Erythroblast (primary cell): ENCODE measurements at regions not wholly inside any gene's neighbourhood (a gene's known extent, or its start where the extent isn't known, plus 50 kb on each side); places are given as distances from the start of the nearest gene placed in this dataset.

Experiments used
- DNase-seq, 2 experiments: peaks; one replicate each; lab custom pipeline; 2025; lab: John Stamatoyannopoulos, UW
- GATA1 ChIP-seq: IDR thresholded peaks from 2 replicates; pipeline ENCODE4 v1.6.1; 2011; ENCODE audit warnings: low read depth, mild to moderate bottlenecking, control low read depth, low read length, moderate library complexity
- POLR2A ChIP-seq: IDR thresholded peaks from 2 replicates; pipeline ENCODE4 v1.6.1; 2011; ENCODE audit warnings: mild to moderate bottlenecking, low read length

DNA sequence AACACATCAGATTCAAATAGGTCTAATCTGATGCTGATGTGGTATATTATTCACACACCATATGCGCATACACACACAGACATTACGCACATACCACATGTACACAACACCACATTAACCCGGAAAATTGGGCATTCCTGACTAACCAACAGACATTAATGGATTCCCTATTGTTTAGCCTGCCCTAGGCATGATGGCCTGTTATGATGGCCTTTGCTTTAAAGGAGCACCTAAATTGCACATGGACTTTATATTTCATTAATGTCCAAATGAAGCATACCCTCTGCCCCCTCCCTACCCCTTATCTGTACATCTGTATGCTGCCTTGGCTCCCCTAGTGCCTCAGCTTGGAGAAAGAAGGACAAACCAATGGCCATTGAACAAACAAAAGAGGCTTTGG is 127.7 kb upstream of the PRLR start:
- TF ChIP-seq POLR2A (no peak), GATA1 (no peak)
- DNase-seq: no peak

DNA sequence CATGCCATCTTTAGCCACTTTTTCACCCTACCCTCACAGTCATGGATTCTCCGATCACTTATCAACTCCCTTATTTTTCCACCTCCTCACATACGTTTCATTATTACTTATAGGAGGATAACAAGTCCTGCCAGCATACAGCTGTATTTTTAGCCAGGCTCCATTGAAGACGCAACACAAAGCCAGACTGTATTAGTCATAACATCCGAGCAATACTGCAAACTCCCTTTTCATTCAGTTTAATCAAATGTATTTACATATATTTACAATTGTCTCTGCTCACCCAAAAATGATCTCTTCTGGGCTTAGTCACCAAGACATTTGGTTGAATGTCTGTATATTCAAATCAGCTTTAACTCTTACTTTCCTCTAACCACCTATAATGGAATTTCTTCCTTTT is 126.4 kb upstream of the PRLR start:
- DNase-seq: no peak

DNA sequence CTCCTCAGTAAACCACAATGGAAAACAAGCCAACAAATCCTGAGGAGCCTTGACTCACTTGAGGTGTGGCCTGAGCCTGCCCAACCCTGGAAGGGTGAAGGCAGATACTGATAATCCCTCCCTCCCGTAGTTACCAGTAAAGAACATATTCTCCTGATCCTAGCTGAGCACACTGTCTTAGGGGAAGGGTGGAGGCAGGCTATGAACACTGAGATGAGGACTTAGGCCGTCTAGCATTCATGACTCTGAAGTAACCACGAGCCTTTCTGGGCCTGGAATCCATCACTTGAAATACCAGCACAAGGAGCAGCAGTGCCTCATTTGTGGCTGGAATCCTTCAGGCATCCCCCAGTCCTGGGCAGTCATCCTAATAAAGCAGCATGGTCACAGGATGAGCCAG is 124.5 kb upstream of the PRLR start:
- TF ChIP-seq POLR2A (no peak), GATA1 (no peak)
- DNase-seq: no peak

More for the DNA sequence above, 126.4 kb upstream of the PRLR start:
- TF ChIP-seq GATA1 (no peak), POLR2A (no peak)

DNA sequence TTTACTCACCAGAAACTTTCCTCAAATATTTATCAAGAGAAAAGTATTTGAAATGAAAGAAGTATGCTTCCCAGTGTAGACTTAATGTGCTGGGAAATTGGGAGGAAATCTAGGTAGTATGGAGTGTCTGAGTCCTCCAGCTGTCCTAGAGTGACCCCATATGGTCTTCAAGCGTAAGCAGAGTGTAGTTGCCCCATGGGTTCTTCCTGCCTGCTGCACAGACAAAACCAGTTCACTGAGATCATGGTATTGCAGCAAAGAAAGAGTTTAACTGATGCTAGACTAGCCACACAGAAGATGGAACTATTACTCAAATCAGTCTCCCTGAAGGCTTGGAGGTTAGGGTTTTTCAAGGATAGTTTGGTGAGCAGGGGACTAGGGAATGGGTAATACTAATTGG is 114.9 kb upstream of the PRLR start:
- DNase-seq: no peak
- TF ChIP-seq GATA1 (no peak), POLR2A (no peak)

DNA sequence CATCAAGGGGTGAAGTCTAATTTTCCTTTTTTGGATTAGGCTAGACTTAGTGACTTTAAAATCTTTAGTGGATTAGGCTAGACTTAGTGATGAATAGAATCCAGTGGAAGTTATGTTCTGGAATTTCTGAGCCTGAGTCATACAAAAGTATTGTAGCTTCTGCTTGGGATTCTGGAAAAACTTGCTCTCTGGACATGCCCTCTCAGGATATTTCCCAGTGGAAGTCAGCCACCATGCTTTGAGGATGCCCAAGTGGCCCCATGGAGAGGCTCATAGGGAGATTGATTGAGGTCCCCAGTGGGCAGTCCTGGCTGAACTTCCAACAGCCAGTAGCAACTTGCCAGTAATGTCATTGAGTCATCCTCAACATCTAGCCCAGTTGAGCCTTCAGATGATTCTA is 112.4 kb upstream of the PRLR start:
- TF ChIP-seq POLR2A (no peak), GATA1 (no peak)
- no peak for DNase-seq

DNA sequence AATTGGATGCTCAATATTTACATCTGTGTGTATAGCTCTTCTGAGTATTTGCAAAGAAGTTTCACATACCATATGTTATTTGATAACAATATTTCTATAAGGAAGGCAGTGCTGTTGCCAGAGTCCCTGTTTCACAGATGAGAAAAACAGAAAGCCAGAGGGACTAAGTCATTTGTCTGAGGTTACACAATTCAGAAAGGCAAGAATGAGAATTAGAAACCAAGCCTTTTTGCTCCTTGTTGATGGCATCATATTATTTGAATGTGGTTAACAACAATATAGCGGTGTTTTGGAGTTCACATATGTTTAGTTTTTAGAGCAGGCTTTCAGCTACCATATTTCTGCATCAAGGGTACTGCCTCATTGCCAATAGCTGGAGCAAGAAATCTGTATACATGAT is 110.9 kb upstream of the PRLR start:
- DNase-seq: no peak
- TF ChIP-seq POLR2A: no peak
- no peak for TF ChIP-seq GATA1

DNA sequence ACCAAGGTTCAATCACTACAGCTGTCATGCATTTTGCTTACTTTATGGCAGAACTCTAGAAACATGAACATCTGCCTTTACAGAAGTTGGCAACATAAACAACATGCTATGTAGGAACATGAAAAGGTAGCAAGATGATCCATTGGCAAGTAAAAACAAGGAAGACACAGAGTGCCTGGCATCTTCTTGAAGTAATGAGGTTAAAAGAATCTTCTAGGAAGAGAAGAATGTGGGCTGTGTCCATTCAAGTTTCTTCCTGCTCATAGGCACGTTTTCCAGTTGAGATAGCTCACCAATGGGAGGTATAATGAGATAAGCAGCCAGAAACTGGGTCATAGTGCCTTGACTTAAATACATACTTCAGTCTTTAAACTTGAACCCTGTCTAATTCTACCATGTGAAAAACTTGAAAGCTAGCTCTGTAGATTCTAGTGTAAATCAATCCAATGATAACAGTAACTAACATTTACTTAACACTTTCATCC is 109.4 kb upstream of the PRLR start:
- DNase-seq: no peak
- TF ChIP-seq GATA1 (no peak), POLR2A (no peak)

DNA sequence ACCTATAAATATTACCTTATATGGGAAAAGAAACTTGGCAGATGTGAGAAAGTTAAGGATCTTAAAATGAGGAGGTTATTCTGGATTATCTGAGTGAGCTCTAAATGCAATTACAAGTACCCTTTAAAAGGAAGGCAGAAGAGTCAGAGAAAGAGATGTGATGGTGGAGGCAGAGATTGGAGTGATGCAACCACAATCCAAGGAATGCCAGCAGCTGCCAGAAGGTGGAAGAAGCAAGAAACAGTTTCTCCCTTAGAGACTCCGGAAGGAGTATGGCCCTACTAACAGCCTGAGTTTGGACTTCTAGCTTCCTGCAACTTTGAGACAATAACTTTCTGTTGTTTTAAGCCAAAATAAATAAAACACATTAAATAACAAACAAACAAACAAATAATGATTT is 108.7 kb upstream of the PRLR start:
- DNase-seq: no peak
- no peak for TF ChIP-seq GATA1
- TF ChIP-seq POLR2A: no peak

DNA sequence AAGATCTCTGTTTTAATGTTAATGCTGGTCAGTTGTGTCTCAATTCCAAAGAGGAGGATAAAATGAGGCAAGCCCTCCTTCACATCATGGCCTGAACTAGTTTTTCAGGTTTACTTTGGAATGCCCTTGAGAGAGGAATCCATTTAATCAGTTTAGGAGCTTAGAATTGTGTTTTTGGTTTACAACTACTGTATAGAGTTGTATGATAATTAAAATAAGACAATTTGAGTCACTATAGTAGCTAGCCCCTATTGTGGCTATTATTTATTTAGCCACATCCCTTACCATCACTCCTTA is 107.8 kb upstream of the PRLR start:
- DNase-seq: no peak
- TF ChIP-seq GATA1 (no peak), POLR2A (no peak)

DNA sequence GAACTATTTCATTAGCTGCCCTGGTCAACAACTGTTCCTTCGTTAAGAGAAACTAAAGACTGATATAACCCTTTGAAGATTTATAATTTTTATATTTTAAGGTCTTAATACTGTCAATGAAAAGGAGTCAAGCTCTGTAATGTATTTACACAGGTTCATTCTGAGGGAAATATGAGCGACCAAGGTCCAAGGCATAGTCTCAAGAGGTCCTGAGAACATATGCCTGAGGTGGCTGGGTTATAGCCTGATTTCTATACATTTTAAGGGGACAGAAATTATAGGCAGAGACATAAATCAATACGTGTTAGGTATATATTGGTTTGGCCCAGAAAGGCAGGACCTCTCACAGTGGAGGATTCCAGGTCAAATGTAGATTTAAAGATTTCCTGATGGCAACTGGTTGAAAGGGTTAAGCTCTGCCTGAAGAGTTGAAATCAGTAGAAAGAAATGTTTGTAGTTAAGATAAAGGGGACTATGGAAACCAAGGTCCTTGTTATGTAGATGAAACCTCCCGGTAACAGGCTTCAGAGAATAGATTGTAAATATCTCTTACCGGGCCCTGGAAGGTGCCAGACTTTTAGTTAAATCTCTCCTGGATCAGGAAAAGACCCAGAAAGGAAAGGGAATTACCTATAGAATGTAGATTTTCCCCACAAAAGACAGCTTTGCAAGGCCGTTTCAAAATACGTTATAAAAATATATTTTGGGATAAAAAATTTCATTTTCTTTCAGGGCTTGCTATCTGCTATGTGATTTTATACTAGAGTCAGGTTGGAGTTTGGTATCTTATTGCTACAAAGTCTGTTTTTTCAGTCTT is 107.3 kb upstream of the PRLR start:
- TF ChIP-seq GATA1 (no peak), POLR2A (no peak)
- DNase-seq: no peak

DNA sequence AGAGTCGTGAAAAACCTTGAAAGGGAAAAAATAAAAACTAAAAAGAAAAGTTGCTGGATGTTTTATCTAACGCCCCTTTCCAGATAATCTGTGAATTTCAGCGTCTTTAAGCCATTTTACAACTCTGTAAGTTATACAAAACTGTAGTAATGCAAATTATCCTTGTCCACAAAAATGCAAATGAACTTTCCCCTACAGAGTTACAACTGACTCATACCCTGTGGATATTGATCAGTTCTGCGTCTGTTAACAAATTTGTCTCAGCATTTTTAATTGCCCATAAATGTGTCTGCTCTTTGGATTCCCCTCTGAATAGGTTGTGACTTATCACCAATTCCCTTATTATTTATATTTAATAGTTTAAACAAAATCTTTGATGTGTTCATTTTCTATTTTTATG is 105.9 kb upstream of the PRLR start:
- DNase-seq: no peak
- TF ChIP-seq GATA1: no peak
- no peak for TF ChIP-seq POLR2A

DNA sequence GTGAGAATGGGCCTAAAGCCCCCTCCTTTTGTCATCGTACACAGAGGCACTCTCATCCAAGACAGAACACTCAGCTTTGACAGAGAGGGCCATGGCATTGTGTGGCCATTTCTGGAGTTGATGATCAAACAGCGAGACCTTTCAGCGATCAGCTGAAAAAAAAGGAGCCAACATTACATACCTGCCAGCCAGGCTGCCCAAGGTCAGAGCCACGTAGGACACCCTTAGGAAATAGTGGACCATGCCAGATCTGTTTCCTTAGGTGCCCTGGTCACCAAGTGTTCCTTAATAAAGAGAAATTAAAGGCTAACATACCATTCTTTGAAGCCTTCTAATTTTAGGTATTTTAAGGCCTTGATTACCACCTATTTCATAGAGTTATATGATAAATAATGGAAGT is 105.5 kb upstream of the PRLR start:
- TF ChIP-seq POLR2A: no peak
- TF ChIP-seq GATA1: no peak
- no peak for DNase-seq

DNA sequence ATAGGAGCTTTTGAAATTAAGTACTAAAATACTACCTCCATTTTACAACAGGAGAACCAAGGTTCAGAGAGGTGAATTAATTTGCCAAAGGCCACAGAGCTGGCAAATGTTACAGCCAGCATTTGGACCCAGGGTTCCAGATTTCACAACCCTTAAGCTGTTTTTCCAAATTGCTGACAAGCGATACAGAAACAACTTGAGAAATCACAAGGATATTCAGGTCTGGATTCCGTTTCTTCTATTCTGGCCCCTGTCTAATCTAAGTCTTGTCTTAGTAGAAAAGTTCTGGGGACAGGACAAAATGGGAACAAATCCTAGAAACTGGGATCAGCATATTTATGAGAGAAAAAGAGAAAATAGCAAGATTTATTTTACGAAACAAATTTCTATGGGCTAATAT is 103.1 kb upstream of the PRLR start:
- no peak for TF ChIP-seq GATA1
- no peak for TF ChIP-seq POLR2A
- DNase-seq: no peak

DNA sequence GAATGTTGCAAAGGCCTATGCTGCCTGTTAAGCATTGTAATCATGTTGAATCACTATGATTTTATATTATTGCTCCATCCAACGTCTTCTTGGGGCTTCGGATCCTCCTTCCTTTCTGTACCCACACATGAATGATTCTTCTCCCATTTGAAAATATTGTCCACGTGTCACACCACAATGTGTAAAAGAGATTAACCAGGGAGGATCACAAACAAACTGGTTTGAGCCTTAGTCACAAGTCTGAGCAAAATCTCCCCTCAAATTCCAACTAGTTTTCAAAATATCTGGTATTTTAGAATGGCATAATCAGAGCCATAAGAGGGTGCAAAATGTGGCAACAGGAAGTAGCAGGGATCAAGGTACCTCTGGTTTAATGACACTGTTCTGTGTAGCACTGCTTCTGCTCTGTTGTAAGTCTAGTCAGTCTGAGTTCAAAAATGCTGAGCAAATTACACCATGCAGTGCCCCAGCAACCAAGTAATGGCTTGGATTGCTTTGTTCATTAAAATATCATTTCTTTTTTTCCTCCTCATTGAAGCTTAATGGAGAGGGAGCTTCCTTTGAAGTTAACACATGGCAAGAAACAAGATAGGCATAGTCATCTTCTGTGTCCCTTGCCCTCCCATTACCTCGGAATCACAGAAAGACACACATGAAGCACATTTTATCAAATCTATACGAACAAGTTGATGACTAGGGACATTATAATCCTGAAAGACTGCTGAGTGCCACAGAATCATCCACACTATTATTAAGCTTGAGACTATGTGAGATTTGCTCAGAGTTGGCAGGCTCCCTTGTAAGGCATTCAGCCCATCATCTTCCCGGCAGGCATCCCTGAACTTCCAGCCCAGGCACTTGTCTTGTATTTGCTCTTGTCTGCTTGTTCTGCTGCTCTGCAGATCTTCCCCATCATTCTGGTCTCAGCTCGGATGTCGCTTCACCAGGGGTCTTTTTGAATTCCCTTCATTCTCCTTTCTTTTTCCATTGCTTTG is 102.0 kb upstream of the PRLR start:
- TF ChIP-seq GATA1 (no peak), POLR2A (no peak)
- DNase-seq: no peak

DNA sequence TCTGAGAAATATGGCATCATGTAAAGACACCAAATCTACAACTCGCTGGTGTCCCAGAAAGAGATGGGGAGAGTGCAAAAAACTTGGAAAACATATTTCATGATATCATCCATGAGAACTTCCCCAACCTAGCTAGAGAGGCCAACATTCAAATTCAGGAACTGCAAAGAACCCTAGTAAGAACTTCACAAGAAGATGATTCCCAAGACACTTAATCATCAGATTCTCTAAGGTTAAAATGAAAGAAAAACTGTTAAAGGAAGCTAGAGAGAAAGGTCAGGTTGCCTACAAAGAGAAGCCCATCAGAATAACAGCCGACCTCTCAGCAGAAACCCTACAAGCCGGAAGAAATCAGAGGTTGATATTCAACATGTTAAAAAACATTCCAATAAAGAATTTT is 95.5 kb upstream of the PRLR start:
- TF ChIP-seq GATA1: no peak
- TF ChIP-seq POLR2A: no peak
- no peak for DNase-seq
